Transverse colon (tissue), 4 donors: ENCODE measurements at regions not wholly inside any gene's neighbourhood (a gene's known extent, or its start where the extent isn't known, plus 50 kb on each side); places are given as distances from the start of the nearest gene placed in this dataset.

Experiments used
- POLR2A ChIP-seq: fragments of 450-650 bp; IDR thresholded peaks from one replicate; pipeline ENCODE4 v1.6.1; 2016; ENCODE audit warnings: antibody characterized with exemption, mild to moderate bottlenecking, moderate library complexity
- POLR2AphosphoS5 ChIP-seq, 3 donors: sonication (generic); formaldehyde crosslinking; IDR thresholded peaks; one replicate each; pipeline ENCODE4 v1.6.1; 2016; ENCODE audit warnings: antibody characterized with exemption in 3 of 3
- TF ChIP-seq, protein P1 (sequence below), 5 experiments: fragments of 200-600 bp in 3 of 5; fragments of 450-650 bp in 2 of 5; sonication (generic) in 3 of 5; IDR thresholded peaks; 1 replicate in 2 of 5; 2 replicates in 3 of 5; pipeline ENCODE4 v1.5.1; 2016 to 2017; ENCODE audit warnings: antibody characterized with exemption in 5 of 5, inconsistent platforms in 3 of 5, mild to moderate bottlenecking in 2 of 5, moderate library complexity in 1 of 5

DNA sequence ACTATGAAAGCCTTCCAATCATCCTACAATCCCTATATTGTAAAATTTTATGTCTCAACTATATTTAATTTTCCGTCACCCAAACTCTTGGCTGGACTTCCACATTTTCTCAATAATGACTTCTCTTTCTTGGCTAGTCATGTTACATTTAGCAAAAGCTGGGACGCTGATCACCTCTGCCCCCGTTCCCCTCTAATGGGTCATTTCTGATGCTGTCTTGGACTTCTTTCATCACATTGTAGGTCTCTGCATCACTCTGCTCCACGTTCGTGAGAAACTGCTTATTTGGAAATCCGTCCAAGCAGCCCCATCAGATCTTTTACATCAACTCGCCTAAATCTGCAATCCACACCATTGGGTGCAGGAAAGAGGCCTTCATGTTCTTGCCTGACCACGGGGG lies 203.8 kb downstream of the MYLK4 start:
- TF ChIP-seq, protein P1, sequence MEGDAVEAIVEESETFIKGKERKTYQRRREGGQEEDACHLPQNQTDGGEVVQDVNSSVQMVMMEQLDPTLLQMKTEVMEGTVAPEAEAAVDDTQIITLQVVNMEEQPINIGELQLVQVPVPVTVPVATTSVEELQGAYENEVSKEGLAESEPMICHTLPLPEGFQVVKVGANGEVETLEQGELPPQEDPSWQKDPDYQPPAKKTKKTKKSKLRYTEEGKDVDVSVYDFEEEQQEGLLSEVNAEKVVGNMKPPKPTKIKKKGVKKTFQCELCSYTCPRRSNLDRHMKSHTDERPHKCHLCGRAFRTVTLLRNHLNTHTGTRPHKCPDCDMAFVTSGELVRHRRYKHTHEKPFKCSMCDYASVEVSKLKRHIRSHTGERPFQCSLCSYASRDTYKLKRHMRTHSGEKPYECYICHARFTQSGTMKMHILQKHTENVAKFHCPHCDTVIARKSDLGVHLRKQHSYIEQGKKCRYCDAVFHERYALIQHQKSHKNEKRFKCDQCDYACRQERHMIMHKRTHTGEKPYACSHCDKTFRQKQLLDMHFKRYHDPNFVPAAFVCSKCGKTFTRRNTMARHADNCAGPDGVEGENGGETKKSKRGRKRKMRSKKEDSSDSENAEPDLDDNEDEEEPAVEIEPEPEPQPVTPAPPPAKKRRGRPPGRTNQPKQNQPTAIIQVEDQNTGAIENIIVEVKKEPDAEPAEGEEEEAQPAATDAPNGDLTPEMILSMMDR (IDR thresholded peaks at IDR 0.05): no peak
- no peak for TF ChIP-seq POLR2A
- TF ChIP-seq POLR2AphosphoS5 (IDR thresholded peaks at IDR 0.05): no peak
